ENCODE measurements at regions not wholly inside any gene's neighbourhood (a gene's known extent, or its start where the extent isn't known, plus 50 kb on each side); places are given as distances from the start of the nearest gene placed in this dataset.

- H3K4me1 Mint-ChIP-seq (ENCODE audit: low read depth): no peaks in the 10 kb centered on the region
- H3K27ac Mint-ChIP-seq: no peak overlapping the region
- H3K4me3 Mint-ChIP-seq: no peak overlapping the region
- intact Hi-C loops (cut with micrococcal nuclease): no loop called here
- POLR2A ChIA-PET: no interaction called here
- no peak for DNase-seq
- CTCF ChIA-PET: no interaction called here
- ATAC-seq: no peak
- TF ChIP-seq, protein P1, sequence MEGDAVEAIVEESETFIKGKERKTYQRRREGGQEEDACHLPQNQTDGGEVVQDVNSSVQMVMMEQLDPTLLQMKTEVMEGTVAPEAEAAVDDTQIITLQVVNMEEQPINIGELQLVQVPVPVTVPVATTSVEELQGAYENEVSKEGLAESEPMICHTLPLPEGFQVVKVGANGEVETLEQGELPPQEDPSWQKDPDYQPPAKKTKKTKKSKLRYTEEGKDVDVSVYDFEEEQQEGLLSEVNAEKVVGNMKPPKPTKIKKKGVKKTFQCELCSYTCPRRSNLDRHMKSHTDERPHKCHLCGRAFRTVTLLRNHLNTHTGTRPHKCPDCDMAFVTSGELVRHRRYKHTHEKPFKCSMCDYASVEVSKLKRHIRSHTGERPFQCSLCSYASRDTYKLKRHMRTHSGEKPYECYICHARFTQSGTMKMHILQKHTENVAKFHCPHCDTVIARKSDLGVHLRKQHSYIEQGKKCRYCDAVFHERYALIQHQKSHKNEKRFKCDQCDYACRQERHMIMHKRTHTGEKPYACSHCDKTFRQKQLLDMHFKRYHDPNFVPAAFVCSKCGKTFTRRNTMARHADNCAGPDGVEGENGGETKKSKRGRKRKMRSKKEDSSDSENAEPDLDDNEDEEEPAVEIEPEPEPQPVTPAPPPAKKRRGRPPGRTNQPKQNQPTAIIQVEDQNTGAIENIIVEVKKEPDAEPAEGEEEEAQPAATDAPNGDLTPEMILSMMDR (IDR thresholded peaks at IDR 0.05): no peak
- H3K27me3 Mint-ChIP-seq: no peaks in the 10 kb centered on the region
- no peaks in the 10 kb centered on the region for H3K9me3 Mint-ChIP-seq
- no peaks in the 10 kb centered on the region for H3K36me3 Mint-ChIP-seq (ENCODE audit: low read depth)
Observed at GRCh38 chr6:91694016-91694654, 1107.3 kb upstream of the MAP3K7 start.

- H3K4me1 Mint-ChIP-seq (ENCODE audit: low read depth): no peaks in the 10 kb centered on the region
- intact Hi-C loops (cut with micrococcal nuclease): no loop called here
- POLR2A ChIA-PET: no interaction called here
Observed at GRCh38 chr6:91691449-91691848, 1104.6 kb upstream of the MAP3K7 start.

DNA sequence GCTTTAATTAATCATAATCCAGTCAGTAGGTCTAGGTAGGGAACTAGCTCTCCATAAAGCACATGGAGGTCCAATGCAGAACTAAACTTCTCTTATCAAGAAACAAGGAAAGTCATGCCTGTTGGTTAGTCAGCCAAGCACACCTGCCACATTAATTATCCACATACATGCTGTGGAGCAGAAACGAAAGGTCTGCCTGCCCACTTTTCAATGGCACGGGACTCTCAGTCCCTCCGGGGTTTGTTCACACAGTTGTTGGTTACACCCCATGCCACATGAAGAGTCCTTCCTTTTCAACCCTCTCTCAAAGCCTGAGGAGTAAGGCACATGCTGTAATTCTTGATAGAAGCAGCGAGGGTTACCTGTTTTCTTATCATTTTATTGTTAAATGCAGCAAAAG is 1096.4 kb upstream of the MAP3K7 start:
- ATAC-seq (no peak), DNase-seq (no peak)
- no peak overlapping the region for H3K27ac Mint-ChIP-seq
- H3K36me3 Mint-ChIP-seq (ENCODE audit: low read depth): no peaks in the 10 kb centered on the region
- no peaks in the 10 kb centered on the region for H3K4me1 Mint-ChIP-seq (ENCODE audit: low read depth)
- H3K9me3 Mint-ChIP-seq: no peaks in the 10 kb centered on the region
- POLR2A ChIA-PET: no interaction called here
- H3K4me3 Mint-ChIP-seq: no peak overlapping the region
- CTCF ChIA-PET: no interaction called here
- H3K27me3 Mint-ChIP-seq: no peaks in the 10 kb centered on the region
- TF ChIP-seq, protein P1 (IDR thresholded peaks at IDR 0.05): no peak
- intact Hi-C loops (cut with micrococcal nuclease): no loop called here

More at GRCh38 chr6:91691449-91691848, 1104.6 kb upstream of the MAP3K7 start:
- Mint-ChIP-seq H3K36me3 (ENCODE audit: low read depth) (no peaks in the 10 kb centered on the region), H3K9me3 (no peaks in the 10 kb centered on the region), H3K27me3 (no peaks in the 10 kb centered on the region), H3K27ac (no peak overlapping the region), H3K4me3 (no peak overlapping the region)
- ATAC-seq: no peak
- CTCF ChIA-PET: no interaction called here
- no peak for DNase-seq
- TF ChIP-seq, protein P1 (IDR thresholded peaks at IDR 0.05): no peak

GRCh38 chr6:91681296-91681695 is 1094.4 kb upstream of the MAP3K7 start:
- intact Hi-C loops (cut with micrococcal nuclease): no loop called here
- no peaks in the 10 kb centered on the region for H3K36me3 Mint-ChIP-seq (ENCODE audit: low read depth)
- ChIA-PET CTCF (no interaction called here), POLR2A (no interaction called here)
- H3K27ac Mint-ChIP-seq: no peak overlapping the region
- TF ChIP-seq, protein P1 (IDR thresholded peaks at IDR 0.05): no peak
- H3K4me1 Mint-ChIP-seq (ENCODE audit: low read depth): no peaks in the 10 kb centered on the region
- ATAC-seq: no peak
- no peaks in the 10 kb centered on the region for H3K27me3 Mint-ChIP-seq
- no peak for DNase-seq
- H3K9me3 Mint-ChIP-seq: no peaks in the 10 kb centered on the region
- no peak overlapping the region for H3K4me3 Mint-ChIP-seq

GRCh38 chr6:91678679-91679446 is 1092.0 kb upstream of the MAP3K7 start:
- DNase-seq (no peak), ATAC-seq (no peak)
- H3K4me3 Mint-ChIP-seq: no peak overlapping the region
- intact Hi-C loops (cut with micrococcal nuclease): no loop called here
- ChIA-PET POLR2A (no interaction called here), CTCF (no interaction called here)
- no peak overlapping the region for H3K27ac Mint-ChIP-seq
- no peaks in the 10 kb centered on the region for H3K4me1 Mint-ChIP-seq (ENCODE audit: low read depth)
- no peaks in the 10 kb centered on the region for H3K27me3 Mint-ChIP-seq
- no peaks in the 10 kb centered on the region for H3K9me3 Mint-ChIP-seq
- no peaks in the 10 kb centered on the region for H3K36me3 Mint-ChIP-seq (ENCODE audit: low read depth)
- TF ChIP-seq, protein P1 (IDR thresholded peaks at IDR 0.05): no peak

All from activated CD8-positive, alpha-beta T cell treated with anti-CD3 and anti-CD28 coated beads for 36 hours (primary cell).